GM10266 (cell line): ENCODE measurements at regions not wholly inside any gene's neighbourhood (a gene's known extent, or its start where the extent isn't known, plus 50 kb on each side); places are given as distances from the start of the nearest gene placed in this dataset.
"Not testable (repeated sequence)": the region's sequence is repeated elsewhere in the genome, so short reads cannot be mapped to it uniquely, and the experiment has no call there.

Source experiments
- DNase-seq: peaks from one replicate; pipeline ENCODE4 v3.0.0; 2012; ENCODE audit errors: extremely low spot score
- CTCF ChIP-seq: IDR thresholded peaks from 2 replicates; pipeline ENCODE4 v1.5.1; 2012; ENCODE audit warnings: mild to moderate bottlenecking, low read depth; ENCODE audit not compliant: control insufficient read depth, insufficient read depth; ENCODE audit errors: missing control alignments

- no peak for DNase-seq
- no peak for TF ChIP-seq CTCF
Observed at GRCh38 chr20:11172881-11173280, 499.1 kb upstream of the JAG1 start.

GRCh38 chr20:11173916-11174315, 500.1 kb upstream of the JAG1 start:
- no peak for TF ChIP-seq CTCF
- no peak for DNase-seq

- no peak for TF ChIP-seq CTCF
- DNase-seq: no peak
Observed at GRCh38 chr20:11174861-11175260, 501.1 kb upstream of the JAG1 start.

- no peak for TF ChIP-seq CTCF
- DNase-seq: no peak
Observed at GRCh38 chr20:11176431-11176830, 502.6 kb upstream of the JAG1 start.

GRCh38 chr20:11178946-11179654, 505.3 kb upstream of the JAG1 start:
- TF ChIP-seq CTCF: no peak
- DNase-seq: no peak

- DNase-seq: no peak
- TF ChIP-seq CTCF: no peak
Observed at GRCh38 chr20:11180186-11180585, 506.4 kb upstream of the JAG1 start.

GRCh38 chr20:11181129-11181528, 507.3 kb upstream of the JAG1 start:
- not testable (repeated sequence) for DNase-seq

- no peak for DNase-seq
- no peak for TF ChIP-seq CTCF
Observed at GRCh38 chr20:11181966-11182365, 508.2 kb upstream of the JAG1 start.
